Right ventricle myocardium inferior (tissue), 1 donor: ENCODE measurements at regions not wholly inside any gene's neighbourhood (a gene's known extent, or its start where the extent isn't known, plus 50 kb on each side); places are given as distances from the start of the nearest gene placed in this dataset.

Source experiments
- ATAC-seq: fragments of 200-7000 bp; cut with Tn5 transposase; one replicate; pipeline ENCODE4 v1.9.1; 2020; ENCODE audit warnings: mild to moderate bottlenecking, moderate library complexity
- DNase-seq: peaks from one replicate; pipeline ENCODE4 v3.0.0; 2021; ENCODE audit errors: missing footprints
- intact Hi-C: fragments of 100-400 bp; cut with DNase I; formaldehyde crosslinking; loops from one replicate; pipeline ENCODE4 v1.11.0; 2022
- donor health status: DM: no; HTN: yes; CAD: no; lungs with severe emphysema.

DNA sequence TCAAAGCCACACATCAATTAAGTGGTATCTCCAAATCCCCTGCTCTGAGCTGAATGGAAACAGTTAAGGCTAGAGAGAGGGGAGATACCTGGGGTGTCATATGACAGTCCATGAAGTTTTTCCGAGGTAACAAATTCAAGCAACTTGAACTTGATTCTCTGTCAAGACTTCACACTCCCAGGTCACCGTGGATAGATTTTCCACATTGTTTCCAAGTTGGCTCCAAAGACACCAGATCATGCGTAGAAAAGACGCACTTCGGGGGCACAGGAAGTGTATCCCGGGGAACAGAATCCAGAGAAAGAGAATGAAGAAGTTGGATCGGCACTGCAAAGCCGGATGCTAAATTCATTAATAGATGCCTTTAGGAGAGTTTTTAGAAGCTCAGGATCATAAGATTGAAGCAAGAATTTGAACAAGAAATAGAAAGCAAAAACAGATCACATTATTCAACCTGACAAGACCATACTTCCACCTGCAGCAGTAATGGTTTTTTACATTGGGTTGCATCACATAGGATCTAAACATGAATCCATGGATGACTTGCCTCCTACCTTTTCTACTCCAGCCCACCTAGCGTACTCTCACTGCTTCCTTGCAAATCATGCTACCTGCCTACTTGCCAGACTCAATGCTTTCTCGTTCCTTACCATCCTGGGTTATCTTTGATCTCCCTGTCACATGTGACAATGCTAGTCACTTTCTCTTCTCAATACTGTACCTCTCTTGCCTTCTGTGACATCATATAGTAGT is 253.0 kb upstream of the ADAMTS9 start:
- intact Hi-C loops: loop anchor here (10.0 kb wide), 1 partner anchor 256 kb away; the partner anchor contains the start of gene ADAMTS9
- DNase-seq (no peak), ATAC-seq (no peak)

DNA sequence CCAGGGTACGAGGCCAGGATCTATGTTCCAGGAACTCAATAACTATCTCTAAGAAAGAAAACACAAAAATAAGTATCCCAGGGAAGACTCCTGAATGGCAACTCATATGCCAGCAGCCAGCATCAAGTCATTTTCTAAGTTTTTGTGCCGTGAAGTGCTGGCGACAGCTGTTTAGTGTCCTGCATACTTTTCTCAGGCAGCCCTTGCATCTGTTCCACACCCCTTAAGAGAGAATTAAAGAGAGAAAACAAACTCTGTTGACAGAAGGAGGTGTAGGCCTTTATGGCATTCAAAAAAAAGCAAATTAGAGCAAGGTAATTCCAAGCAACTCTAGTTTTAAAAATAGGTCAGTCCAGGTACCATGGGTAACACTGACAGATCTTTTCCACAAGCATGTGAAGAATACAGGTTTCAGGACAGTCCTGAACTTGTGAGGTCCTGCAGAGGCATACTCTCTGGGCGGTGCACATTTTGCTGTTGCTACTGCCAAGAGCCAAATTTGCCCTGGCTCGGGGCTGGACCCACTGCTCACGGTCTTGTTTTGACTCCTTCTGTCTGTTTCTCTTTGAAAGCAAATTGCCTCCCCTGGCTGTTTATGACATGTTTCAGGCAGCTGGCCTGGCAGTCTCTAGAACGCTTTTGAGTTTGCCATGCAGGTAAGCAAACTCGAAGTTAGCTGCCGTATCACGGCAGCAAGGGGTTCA is 252.1 kb upstream of the ADAMTS9 start:
- no peak for ATAC-seq
- intact Hi-C loops: loop anchor here (10.0 kb wide), 1 partner anchor 255 kb away; the partner anchor contains the start of gene ADAMTS9
- peak; percentile 61 for DNase-seq

DNA sequence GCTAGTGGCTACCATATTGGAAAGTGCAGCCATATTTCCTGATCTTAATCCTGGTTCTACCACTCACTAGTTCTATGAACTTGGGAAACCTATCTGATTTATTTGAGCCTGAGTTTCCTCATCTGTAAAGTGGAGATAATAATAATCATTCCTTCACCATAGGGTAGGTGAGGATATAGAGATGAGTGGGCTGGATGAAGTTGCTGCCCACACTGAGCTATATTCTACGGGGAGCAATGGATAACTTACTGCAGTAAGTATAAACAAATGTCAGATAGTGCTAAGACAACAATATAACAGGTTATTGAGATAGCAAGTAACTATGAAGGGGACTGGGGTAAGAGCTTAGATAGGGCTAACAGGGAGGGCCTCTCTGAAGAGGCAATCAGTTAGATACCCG is 251.5 kb upstream of the ADAMTS9 start:
- DNase-seq: no peak
- intact Hi-C loops: no loop called here
- ATAC-seq: no peak

DNA sequence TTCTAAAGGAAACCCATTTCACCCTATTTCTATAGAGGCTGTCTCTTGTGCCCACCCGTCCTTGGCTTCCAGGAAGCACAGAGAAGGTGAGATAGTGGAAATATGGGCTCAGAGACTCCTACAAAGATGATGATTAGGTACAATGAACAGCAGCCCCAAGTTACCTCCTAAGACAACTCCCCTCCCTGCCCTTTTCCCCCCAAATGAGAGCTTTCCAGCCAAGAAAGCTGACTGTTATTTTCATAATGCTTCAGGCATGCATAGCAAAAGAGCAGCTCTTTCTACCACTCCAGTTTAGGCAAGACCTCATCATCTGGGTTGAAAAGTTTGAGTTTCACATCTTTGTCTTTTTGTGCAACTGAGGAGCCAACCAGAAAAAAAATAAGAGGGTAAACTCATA is 248.8 kb upstream of the ADAMTS9 start:
- intact Hi-C loops: no loop called here
- DNase-seq (no peak), ATAC-seq (no peak)

DNA sequence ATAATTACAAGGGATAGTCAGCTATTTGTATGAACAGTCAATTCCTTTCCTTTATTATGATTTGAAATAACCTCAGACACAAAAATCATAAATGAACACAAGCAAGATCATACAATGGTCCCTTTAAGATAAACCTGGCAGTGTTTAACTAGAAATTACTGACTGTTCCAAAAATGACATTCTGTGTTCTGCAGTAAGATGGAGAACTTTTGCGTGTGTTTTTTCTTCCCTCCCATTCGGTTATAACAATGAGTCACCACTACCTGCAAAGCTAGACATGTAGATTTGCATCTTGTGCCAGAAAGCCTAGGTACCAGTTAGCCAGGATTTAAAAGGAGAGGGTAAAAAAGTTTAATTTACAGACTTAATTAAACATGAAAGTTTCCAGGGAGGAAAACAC is 248.2 kb upstream of the ADAMTS9 start:
- DNase-seq: no peak
- intact Hi-C loops: no loop called here
- no peak for ATAC-seq

DNA sequence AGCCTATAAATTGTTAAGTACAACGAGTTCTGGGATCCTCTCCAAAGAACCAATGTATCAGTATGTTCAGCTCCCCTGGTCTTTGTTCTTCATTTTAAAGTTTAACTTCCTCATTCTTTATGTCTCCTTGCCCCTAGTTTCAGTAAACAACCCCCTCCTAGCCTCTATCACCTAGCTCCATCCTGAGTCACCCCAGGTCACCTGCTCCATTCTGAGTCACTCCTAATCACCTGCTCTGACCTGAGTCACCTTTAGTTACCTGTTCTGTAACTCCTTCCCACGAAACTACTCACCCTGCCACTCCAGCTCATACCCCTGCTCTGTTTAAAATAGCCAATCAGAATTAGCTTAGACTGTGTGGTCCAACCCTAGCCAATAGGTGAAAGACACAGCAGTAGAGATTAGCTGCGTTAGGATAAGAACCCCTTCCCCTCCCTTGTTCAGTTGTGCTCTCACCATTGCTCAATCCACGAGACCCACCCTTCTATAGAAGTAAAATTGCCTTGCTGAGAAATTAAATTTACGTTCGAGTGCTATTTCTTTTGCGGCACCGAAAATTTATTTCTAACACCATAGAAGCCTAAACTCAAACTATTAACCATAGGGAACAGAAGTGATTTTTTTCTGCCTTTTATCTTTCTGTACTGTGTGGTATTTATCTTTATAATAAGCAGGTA is 245.0 kb upstream of the ADAMTS9 start:
- DNase-seq: no peak
- intact Hi-C loops: no loop called here
- no peak for ATAC-seq

DNA sequence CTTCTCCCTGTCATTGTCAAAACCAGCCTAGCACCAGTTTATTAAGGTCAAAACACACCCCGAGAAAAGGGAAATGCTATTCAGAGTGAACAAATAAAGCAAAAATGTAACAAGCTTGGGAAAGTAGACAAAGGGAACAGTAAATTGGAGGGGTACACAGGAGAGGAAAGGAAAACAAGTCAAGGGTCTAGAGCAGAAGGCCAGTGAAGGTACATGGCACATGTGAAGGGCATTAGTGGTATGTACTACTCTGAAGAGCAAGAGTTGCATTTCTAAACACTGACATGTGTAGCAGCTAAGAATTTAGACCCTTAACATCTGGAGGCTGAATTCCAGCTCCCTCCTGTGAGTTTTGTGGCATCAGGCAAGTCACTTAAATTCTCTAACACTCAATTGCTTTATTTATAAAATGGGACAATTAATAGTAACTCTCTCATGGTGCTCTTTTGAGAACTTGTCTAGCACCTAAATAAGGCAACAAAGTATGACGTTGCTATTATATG is 244.3 kb upstream of the ADAMTS9 start:
- ATAC-seq (no peak), DNase-seq (no peak)
- intact Hi-C loops: no loop called here

DNA sequence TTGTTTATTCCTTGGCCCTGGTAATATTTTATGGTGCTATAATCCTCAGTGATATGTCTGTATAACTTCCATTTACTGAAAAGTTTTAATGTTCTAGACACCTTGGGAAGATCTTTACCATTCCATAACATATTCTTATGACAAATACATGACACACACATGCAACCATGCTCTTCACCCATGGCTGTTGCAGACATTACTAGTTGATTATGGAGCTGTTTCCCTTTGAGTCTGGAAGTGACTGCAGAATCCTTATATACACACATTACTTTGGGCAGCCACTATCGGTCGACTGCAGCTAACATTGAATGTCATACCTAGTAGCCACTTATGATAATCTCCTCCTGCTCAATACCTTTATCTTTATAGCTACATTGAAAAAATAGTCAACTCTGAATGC is 243.1 kb upstream of the ADAMTS9 start:
- intact Hi-C loops: no loop called here
- ATAC-seq: no peak
- DNase-seq: no peak

DNA sequence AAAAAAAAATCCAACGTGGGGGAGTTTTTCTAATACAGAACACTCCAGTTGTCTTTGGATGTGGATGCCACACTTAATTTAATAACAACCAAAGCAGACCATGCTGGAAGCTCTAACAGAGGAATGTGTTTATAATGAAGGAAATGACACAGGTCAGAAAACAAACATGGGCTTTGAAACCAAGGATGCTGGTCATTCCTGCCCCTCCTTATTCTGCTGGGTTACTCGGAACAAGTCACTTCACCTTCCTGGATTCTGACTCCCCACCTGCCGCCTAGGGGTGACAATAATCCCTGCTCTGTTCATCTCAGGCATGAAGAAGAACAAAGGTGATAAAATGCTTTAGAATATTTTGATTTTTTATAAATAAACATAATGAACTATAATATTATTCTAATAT is 240.9 kb upstream of the ADAMTS9 start:
- intact Hi-C loops: no loop called here
- ATAC-seq: no peak
- no peak for DNase-seq

DNA sequence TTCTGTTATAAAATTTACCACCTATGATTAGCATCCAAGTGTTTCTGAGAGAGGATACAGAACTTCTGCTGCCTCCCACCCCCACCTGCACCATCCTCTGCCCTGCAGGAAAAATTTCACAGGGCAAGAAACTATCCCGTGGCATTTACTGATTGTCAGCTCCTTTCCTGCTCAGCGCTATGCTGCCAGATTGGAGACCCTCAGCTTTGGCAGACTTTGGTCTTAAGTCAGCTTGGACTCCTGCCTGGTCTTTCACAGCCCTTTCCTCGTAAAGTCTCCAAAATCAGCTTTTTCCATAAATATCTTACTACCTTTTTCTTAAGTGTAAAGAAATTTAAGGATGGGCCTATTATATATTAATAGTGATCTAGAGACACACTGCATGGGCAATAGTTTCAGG is 239.9 kb upstream of the ADAMTS9 start:
- DNase-seq: no peak
- intact Hi-C loops: no loop called here
- no peak for ATAC-seq

DNA sequence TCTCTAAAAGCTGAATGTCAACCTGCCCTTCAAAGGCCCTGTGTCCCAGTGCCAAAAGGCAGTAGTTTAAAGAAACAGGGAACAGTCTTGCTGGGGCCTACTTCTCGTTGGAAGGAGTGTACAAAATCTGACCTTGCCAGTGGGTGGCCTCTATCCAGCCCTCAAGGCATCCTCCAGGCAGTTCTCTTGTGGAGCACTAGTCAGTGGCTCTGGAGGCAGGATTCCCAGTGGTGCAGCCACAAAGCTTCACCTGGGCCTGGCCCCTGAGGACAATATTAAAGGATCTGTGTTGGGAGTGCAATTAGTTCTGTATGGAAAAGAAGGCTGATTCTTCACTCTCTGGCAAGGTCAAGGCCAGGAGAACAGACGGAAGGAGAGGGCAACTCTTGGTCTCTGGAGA is 237.8 kb upstream of the ADAMTS9 start:
- ATAC-seq (no peak), DNase-seq (no peak)
- intact Hi-C loops: no loop called here

DNA sequence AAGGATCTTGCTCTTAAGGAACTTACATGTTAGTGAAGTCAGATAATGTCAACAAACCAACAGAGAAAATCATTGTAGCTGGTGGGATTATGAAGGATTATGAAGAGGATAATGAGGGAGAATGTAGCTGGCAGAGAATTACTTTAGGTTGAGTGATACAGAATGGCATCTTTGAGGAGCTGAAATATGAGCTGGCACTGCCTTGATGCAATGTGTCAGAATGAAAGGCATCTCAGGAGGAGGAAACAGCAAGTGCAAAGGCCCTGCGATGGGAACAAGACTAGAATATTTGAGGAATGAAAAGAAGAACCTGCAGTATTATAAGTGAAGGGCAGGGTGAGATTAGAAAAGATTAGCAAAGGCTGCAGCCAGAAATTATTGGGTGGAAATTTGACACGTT is 237.2 kb upstream of the ADAMTS9 start:
- intact Hi-C loops: no loop called here
- no peak for ATAC-seq

DNA sequence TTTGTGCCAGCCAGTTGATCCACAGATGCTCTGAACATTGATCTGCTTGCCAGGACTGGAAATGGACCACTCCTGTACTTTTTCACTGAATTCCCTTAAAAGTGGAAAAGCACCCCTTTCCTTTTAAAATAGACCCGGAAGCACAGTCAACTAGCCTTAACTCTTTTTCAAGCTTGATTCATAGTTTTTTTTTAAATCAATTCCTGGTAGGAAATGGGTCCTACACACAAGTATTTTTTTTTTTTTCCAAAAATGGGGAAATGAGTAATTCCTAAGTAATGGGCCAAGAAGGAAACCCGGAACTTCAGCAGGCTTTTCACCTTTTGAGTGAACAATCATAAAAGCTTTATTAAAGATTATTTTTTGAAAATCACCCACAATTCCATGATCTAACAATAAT is 234.4 kb upstream of the ADAMTS9 start:
- DNase-seq: no peak
- intact Hi-C loops: no loop called here
- ATAC-seq: no peak

More for the DNA sequence above, 237.2 kb upstream of the ADAMTS9 start:
- no peak for DNase-seq

DNA sequence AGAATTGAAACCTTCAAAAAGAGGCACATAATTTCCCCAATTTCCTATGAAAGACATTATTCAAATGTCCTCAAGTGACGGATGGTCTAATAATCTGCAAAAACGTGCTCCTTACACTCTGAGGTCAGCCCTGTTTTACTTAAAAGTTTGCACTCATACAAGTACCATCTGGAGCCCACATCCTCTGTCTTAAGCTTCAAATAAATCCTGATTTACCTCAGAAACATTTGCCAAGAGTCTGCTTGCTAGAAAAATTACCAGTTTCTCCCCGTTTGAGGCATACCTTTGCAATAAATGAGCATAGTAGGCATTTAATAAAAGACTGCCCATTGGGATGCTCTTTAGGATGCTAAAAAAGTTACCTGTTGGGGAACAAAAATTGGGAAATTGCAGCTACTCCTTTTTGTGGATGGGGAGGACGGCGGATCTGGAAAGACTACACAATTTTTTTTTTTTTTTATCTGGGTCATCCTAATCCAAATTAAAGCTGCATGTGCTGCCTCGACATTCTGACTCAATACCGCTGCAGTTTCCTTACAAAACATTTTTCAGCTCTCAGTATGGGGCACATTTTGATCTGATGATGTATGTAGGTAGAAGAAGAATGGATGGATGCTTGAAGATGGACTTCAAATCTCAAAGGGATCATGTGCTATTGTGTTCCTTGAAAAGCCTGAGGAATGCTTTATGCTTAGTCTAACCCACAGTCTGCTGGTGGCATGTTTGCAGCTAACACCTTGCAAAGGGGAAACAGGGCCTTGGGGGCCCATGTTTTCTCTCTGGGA is 233.7 kb upstream of the ADAMTS9 start:
- intact Hi-C loops: no loop called here
- ATAC-seq: no peak
- no peak for DNase-seq

DNA sequence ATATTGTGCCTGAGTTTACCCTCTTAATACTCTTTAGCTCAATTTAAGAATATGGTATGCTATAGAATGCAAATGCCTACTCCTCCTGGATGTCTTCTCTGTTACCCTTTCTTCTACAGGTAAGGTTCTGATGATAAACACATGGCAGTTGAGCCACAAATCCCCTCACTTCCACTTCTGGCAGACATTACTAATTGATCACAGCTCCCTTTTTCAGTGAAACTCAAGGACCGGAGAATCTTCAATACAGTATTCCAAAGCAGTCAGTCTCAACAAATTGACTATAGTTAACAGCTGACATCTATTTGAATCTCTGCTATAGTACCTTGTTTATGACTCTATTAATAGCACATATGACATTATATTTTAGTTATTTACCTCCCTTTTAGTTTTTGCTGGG is 232.1 kb upstream of the ADAMTS9 start:
- intact Hi-C loops: no loop called here
- DNase-seq: no peak
- ATAC-seq: no peak

DNA sequence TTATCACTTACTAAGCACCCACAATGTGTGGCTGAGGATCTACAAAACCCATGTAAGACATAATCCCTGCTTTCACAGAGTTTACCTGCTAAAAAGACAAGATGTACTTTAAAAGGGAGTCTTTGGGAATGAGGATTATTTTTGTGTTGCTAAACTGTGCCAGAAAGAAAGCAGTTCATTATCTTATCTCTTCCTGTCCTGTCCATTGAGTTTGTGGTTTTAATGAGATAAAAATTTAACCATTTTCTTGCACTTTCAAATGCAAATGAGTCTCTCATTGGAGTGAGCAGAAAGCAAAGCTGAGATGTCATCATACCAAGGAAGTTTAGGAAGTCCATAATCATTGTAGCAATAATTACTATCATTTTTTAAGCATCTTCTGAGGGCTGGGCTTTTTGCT is 231.2 kb upstream of the ADAMTS9 start:
- intact Hi-C loops: no loop called here
- ATAC-seq (no peak), DNase-seq (no peak)

DNA sequence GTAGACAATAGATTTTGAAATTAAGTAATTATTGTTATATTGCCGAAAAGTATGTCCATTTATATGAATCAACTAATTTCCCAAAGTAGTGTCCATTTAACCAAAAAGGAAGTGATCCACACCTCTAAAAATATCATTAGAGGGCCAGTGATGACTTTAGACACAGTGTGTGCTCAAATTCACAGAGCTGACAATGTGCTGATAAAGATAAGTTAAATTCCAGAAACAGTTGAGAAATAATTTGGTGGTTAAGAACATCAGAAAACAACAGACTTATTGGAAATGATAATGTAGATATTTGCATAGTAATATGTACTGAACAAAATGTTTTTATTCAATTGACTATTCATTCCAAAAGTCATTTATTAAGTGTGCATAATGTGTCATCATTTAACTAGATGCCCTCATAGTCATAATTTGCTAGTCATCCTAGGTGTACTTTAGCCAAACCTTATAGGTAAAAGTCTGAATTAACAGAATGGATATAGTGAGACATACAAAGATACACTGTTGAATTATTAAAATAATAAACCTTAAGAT is 230.2 kb upstream of the ADAMTS9 start:
- ATAC-seq: no peak

DNA sequence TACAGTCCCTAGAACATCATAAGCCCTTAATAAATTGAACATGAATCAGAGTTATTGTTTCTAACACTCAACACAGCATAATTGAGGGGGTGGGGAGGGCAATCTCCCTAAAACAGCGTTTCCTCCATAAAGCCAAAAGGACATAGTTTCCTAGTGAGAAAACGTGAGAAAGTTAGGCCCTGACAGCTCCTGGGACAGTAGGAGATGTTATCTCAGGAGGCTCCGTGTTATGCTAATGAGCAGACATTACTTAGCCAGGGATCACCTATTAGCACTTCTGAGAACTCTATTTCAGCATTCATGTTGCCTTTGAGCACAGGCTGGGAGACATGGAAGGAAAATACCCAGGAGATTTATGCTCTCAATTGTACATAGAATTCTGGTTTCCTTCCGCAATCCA is 229.1 kb upstream of the ADAMTS9 start:
- no peak for ATAC-seq

More for the DNA sequence above, 230.2 kb upstream of the ADAMTS9 start:
- intact Hi-C loops: no loop called here
- DNase-seq: no peak

More for the DNA sequence above, 229.1 kb upstream of the ADAMTS9 start:
- intact Hi-C loops: no loop called here
- DNase-seq: no peak
